ENCODE measurements at regions not wholly inside any gene's neighbourhood (a gene's known extent, or its start where the extent isn't known, plus 50 kb on each side); places are given as distances from the start of the nearest gene placed in this dataset.
A peak's percentile ranks its signal among the peaks of the same experiment; 100 is the strongest.

DNA sequence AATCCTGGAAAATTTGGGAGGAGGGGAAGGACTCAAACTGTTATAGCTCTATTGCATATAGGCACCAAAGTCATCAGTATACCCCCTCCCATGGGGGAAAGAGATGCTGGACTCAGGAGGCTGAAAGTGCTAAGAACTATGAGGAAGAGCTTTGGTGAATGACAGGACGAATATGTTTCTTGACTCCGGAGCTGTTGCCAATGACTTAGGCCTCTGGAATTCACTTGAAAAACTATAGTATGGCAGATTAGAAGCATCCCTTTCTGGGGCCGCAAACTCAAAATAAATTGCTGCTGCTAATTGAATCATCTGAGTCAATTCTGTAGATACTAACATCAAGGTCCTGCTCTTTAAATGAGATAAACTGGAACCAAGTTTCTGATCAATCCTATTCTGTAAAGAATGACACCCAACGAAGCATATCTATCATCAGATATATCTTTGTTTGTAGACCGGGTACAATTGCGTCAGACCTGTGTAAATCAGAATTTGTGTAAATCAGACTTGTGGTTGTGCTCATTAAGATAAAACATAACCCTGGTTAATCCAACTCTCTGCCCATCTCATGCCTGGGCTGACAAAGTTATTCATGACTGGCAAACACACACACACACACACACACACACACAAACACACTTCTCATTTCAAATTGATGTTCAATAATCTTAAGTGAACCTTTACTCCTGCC is 1793.8 kb upstream of the PCDH20 start:
- peak; percentile 90 for ATAC-seq
- no peak for TF ChIP-seq ISL1 (CRISPR knock-in tag; IDR thresholded peaks at IDR 0.05)
- no peak for TF ChIP-seq ZNF8 (CRISPR knock-in tag; IDR thresholded peaks at IDR 0.05)
- TF ChIP-seq, protein P1, sequence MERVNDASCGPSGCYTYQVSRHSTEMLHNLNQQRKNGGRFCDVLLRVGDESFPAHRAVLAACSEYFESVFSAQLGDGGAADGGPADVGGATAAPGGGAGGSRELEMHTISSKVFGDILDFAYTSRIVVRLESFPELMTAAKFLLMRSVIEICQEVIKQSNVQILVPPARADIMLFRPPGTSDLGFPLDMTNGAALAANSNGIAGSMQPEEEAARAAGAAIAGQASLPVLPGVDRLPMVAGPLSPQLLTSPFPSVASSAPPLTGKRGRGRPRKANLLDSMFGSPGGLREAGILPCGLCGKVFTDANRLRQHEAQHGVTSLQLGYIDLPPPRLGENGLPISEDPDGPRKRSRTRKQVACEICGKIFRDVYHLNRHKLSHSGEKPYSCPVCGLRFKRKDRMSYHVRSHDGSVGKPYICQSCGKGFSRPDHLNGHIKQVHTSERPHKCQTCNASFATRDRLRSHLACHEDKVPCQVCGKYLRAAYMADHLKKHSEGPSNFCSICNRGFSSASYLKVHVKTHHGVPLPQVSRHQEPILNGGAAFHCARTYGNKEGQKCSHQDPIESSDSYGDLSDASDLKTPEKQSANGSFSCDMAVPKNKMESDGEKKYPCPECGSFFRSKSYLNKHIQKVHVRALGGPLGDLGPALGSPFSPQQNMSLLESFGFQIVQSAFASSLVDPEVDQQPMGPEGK (CRISPR knock-in tag; IDR thresholded peaks at IDR 0.05; ENCODE audit: borderline replicate concordance): no peak
- no peak for TF ChIP-seq ESRRG (CRISPR knock-in tag; IDR thresholded peaks at IDR 0.05)
- TF ChIP-seq TOX (CRISPR knock-in tag; IDR thresholded peaks at IDR 0.05; ENCODE audit: borderline replicate concordance): no peak
- TF ChIP-seq, protein P2, sequence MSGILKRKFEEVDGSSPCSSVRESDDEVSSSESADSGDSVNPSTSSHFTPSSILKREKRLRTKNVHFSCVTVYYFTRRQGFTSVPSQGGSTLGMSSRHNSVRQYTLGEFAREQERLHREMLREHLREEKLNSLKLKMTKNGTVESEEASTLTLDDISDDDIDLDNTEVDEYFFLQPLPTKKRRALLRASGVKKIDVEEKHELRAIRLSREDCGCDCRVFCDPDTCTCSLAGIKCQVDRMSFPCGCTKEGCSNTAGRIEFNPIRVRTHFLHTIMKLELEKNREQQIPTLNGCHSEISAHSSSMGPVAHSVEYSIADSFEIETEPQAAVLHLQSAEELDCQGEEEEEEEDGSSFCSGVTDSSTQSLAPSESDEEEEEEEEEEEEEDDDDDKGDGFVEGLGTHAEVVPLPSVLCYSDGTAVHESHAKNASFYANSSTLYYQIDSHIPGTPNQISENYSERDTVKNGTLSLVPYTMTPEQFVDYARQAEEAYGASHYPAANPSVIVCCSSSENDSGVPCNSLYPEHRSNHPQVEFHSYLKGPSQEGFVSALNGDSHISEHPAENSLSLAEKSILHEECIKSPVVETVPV (CRISPR knock-in tag; IDR thresholded peaks at IDR 0.05): no peak
- TF ChIP-seq ZFP30 (CRISPR knock-in tag; IDR thresholded peaks at IDR 0.05): no peak
- TF ChIP-seq RARB (CRISPR knock-in tag; IDR thresholded peaks at IDR 0.05): no peak
- TF ChIP-seq SNAI2 (CRISPR knock-in tag; IDR thresholded peaks at IDR 0.05): no peak
- TF ChIP-seq, protein P3, sequence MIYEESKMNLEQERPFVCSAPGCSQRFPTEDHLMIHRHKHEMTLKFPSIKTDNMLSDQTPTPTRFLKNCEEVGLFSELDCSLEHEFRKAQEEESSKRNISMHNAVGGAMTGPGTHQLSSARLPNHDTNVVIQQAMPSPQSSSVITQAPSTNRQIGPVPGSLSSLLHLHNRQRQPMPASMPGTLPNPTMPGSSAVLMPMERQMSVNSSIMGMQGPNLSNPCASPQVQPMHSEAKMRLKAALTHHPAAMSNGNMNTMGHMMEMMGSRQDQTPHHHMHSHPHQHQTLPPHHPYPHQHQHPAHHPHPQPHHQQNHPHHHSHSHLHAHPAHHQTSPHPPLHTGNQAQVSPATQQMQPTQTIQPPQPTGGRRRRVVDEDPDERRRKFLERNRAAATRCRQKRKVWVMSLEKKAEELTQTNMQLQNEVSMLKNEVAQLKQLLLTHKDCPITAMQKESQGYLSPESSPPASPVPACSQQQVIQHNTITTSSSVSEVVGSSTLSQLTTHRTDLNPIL (CRISPR knock-in tag; IDR thresholded peaks at IDR 0.05; ENCODE audit: low read depth): no peak
- no peak for TF ChIP-seq ARNTL (CRISPR knock-in tag; IDR thresholded peaks at IDR 0.05; ENCODE audit: borderline replicate concordance, low read depth)
- no peak for TF ChIP-seq GLIS3 (CRISPR knock-in tag; IDR thresholded peaks at IDR 0.05)
- TF ChIP-seq ZNF565 (CRISPR knock-in tag; conservative IDR thresholded peaks at IDR 0.05; ENCODE audit: low read depth): no peak
- TF ChIP-seq ZNF70 (CRISPR knock-in tag; IDR thresholded peaks at IDR 0.05): no peak
- no peak for TF ChIP-seq CSDC2 (CRISPR knock-in tag; IDR thresholded peaks at IDR 0.05)
- TF ChIP-seq TCF4 (CRISPR knock-in tag; IDR thresholded peaks at IDR 0.05; ENCODE audit: borderline replicate concordance): no peak
- TF ChIP-seq ZC3H10 (CRISPR knock-in tag; IDR thresholded peaks at IDR 0.05): no peak

DNA sequence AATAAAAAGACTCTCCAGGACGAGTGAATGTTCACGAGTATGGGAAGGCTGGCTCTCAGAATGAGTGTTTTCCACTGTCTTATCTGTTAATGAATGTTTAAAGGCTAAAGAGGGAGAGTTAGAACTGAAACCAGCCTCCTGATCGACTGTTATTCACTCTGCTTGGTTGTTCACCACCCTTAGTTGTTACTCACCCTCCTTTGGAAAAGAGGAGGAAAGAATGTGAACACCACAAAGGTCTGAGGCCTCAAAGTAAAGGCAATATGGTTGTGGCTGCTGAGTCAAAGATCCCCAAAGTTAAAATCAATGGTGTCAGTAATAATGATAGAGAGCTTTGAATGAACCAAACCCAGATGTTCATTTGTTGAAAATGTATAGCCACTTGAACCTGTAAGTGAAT is 1793.2 kb upstream of the PCDH20 start:
- peak; percentile 35; the same call in 2 of the 3 replicates for ATAC-seq
- TF ChIP-seq ZC3H10 (CRISPR knock-in tag; IDR thresholded peaks at IDR 0.05) (no peak), GLIS3 (CRISPR knock-in tag; IDR thresholded peaks at IDR 0.05) (no peak), ZNF8 (CRISPR knock-in tag; IDR thresholded peaks at IDR 0.05) (no peak), RARB (CRISPR knock-in tag; IDR thresholded peaks at IDR 0.05) (no peak), ARNTL (CRISPR knock-in tag; IDR thresholded peaks at IDR 0.05; ENCODE audit: borderline replicate concordance, low read depth) (no peak), CSDC2 (CRISPR knock-in tag; IDR thresholded peaks at IDR 0.05) (no peak)
- TF ChIP-seq, protein P4, sequence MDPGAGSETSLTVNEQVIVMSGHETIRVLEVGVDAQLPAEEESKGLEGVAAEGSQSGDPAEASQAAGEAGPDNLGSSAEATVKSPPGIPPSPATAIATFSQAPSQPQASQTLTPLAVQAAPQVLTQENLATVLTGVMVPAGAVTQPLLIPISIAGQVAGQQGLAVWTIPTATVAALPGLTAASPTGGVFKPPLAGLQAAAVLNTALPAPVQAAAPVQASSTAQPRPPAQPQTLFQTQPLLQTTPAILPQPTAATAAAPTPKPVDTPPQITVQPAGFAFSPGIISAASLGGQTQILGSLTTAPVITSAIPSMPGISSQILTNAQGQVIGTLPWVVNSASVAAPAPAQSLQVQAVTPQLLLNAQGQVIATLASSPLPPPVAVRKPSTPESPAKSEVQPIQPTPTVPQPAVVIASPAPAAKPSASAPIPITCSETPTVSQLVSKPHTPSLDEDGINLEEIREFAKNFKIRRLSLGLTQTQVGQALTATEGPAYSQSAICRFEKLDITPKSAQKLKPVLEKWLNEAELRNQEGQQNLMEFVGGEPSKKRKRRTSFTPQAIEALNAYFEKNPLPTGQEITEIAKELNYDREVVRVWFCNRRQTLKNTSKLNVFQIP (CRISPR knock-in tag; IDR thresholded peaks at IDR 0.05; ENCODE audit: borderline replicate concordance, low read depth): no peak

DNA sequence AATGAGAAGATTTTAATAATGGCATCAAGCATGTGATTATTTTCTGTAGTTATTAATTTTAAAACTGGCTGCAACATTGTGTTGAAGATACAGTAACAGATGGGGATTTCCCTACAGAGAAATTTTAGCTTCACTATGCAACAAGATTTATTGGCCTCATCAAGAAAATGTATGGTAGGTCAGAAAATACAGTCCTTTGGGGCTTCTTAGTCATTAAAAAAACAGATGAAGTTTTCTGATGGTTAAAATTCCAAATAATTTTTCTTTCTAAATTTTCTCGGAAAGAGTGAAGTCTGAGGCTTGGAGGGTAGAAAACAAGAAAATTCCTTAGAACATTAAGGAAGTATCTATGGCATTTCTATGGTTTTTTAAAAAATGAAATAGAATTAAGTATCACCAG is 1790.8 kb upstream of the PCDH20 start:
- TF ChIP-seq ZFP30 (CRISPR knock-in tag; IDR thresholded peaks at IDR 0.05) (no peak), TCF4 (CRISPR knock-in tag; IDR thresholded peaks at IDR 0.05; ENCODE audit: borderline replicate concordance) (no peak), ISL1 (CRISPR knock-in tag; IDR thresholded peaks at IDR 0.05) (peak; percentile 11; the same call in 1 of the 2 replicates)

DNA sequence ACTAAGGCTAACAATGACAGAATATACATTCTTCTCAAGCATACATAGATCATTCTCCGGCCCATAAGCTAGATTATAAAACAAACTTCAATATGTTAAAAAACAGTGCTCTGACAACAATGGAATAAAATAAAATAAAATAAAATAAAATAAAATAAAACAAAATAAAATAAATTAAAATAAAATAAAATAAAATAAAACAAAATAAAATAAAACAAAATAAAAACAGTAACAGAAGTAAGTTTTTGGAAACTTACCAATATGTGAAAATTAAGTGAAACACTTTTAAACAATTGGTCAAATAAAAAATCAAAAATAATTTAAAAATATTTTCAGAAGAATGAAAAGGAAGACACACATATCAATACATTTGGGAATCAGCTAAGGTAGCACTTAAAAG is 1785.8 kb upstream of the PCDH20 start:
- TF ChIP-seq OSR1 (CRISPR knock-in tag; IDR thresholded peaks at IDR 0.05) (no peak), ISL1 (CRISPR knock-in tag; IDR thresholded peaks at IDR 0.05) (no peak), RARB (CRISPR knock-in tag; IDR thresholded peaks at IDR 0.05) (no peak), ZNF70 (CRISPR knock-in tag; IDR thresholded peaks at IDR 0.05) (no peak)
- ATAC-seq: no peak

More for the DNA sequence above, 1790.8 kb upstream of the PCDH20 start:
- ATAC-seq: peak; percentile 56

DNA sequence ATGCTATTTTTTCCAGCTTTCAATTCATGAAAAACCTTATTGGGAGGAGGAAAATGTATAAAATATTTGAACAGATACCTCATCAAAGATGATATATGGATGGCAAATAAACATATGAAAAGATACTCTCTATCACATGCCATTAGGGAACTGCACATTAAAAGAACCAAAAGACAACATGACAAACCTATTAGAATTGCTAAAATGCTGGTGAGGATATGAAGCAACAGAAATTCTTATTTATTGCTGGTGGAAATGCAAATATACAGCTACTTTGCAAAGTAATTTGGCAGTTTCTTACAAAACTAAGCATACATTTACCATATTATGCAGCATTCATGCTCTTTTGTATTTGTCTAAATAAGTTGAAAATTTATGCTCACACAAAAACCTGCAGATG is 1783.9 kb upstream of the PCDH20 start:
- ATAC-seq: no peak
- TF ChIP-seq GLIS3 (CRISPR knock-in tag; IDR thresholded peaks at IDR 0.05): no peak
- TF ChIP-seq PPARA (CRISPR knock-in tag; IDR thresholded peaks at IDR 0.05; ENCODE audit: borderline replicate concordance): no peak
- TF ChIP-seq ZNF8 (CRISPR knock-in tag; IDR thresholded peaks at IDR 0.05): no peak
- TF ChIP-seq SNAI2 (CRISPR knock-in tag; IDR thresholded peaks at IDR 0.05): no peak
- TF ChIP-seq ESRRG (CRISPR knock-in tag; IDR thresholded peaks at IDR 0.05): no peak
- TF ChIP-seq OSR1 (CRISPR knock-in tag; IDR thresholded peaks at IDR 0.05): no peak
- TF ChIP-seq, protein P5, sequence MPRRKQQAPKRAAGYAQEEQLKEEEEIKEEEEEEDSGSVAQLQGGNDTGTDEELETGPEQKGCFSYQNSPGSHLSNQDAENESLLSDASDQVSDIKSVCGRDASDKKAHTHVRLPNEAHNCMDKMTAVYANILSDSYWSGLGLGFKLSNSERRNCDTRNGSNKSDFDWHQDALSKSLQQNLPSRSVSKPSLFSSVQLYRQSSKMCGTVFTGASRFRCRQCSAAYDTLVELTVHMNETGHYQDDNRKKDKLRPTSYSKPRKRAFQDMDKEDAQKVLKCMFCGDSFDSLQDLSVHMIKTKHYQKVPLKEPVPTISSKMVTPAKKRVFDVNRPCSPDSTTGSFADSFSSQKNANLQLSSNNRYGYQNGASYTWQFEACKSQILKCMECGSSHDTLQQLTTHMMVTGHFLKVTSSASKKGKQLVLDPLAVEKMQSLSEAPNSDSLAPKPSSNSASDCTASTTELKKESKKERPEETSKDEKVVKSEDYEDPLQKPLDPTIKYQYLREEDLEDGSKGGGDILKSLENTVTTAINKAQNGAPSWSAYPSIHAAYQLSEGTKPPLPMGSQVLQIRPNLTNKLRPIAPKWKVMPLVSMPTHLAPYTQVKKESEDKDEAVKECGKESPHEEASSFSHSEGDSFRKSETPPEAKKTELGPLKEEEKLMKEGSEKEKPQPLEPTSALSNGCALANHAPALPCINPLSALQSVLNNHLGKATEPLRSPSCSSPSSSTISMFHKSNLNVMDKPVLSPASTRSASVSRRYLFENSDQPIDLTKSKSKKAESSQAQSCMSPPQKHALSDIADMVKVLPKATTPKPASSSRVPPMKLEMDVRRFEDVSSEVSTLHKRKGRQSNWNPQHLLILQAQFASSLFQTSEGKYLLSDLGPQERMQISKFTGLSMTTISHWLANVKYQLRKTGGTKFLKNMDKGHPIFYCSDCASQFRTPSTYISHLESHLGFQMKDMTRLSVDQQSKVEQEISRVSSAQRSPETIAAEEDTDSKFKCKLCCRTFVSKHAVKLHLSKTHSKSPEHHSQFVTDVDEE (CRISPR knock-in tag; IDR thresholded peaks at IDR 0.05): no peak
- TF ChIP-seq ZFP3 (CRISPR knock-in tag; IDR thresholded peaks at IDR 0.05): no peak
- TF ChIP-seq, protein P1 (CRISPR knock-in tag; IDR thresholded peaks at IDR 0.05; ENCODE audit: borderline replicate concordance): no peak
